GM19239 (cell line): ENCODE measurements at regions not wholly inside any gene's neighbourhood (a gene's known extent, or its start where the extent isn't known, plus 50 kb on each side); places are given as distances from the start of the nearest gene placed in this dataset.
"Not testable (repeated sequence)": the region's sequence is repeated elsewhere in the genome, so short reads cannot be mapped to it uniquely, and the experiment has no call there.

Experiments used
- DNase-seq: peaks from one replicate; pipeline ENCODE4 v3.0.0; 2011; ENCODE audit warnings: low spot score; ENCODE audit not compliant: insufficient read length
- FAIRE-seq: peaks from 2 replicates; lab custom pipeline; 2011; peaks lifted over from hg19 to GRCh38; lab: Jason Lieb, UNC

GRCh38 chr5:93682471-93683404 is 58.7 kb downstream of the POU5F2 start:
- not testable (repeated sequence) for FAIRE-seq

GRCh38 chr5:93681432-93681831 is 60.0 kb downstream of the POU5F2 start:
- FAIRE-seq: no peak
- no peak for DNase-seq

More at GRCh38 chr5:93682471-93683404, 58.7 kb downstream of the POU5F2 start:
- not testable (repeated sequence) for DNase-seq

GRCh38 chr5:93677359-93677891 is 64.0 kb downstream of the POU5F2 start:
- FAIRE-seq: no peak
- DNase-seq: no peak

- DNase-seq (no peak), FAIRE-seq (peak; percentile 66)
These were observed 64.7 kb downstream of the POU5F2 start for GRCh38 chr5:93676704-93677103.

DNA sequence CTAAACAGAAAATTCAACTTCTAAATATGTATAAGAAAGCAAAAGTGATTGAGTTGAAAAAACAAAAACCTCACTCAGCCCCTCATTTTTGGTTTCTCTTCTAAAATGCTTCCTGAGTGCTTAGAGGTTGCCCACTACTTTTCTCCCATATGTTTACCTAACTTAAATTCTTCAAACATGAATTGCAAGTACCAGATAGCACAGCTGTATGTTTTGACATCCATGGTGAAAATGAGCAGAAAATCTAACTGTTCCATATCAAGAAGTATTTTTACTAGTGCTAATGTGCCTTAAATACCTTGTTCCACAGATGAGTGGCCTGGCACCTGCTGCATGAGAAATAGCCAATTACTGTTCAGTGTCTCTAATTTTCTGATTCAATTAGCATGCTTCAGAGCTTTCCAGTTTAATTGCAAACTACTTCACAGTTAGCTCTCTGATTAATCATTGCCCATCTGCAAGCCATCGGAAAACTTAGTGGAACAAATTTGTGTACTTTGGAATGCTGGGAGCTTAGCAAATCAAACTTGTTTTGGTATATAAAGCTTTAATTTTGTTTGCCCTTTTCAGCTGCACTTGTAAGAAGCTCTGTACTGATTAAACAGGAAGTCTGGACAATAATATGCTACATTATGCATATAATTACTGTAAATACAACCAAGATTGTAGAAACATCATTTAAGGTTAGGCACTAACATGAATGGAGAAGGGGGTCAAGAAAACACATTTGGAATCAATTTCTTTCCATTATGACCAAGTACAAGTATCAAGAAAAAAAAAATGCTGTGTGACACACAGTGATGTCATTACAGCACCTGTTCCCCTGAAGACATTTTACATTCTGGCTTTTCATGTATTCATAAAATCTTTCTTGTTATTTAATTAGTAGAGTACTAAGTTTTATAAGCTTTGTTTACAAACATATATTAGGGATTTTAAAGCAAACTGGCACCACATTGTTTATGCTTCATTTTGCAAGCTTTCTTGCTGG is 65.6 kb downstream of the POU5F2 start:
- no peak for FAIRE-seq
- no peak for DNase-seq

DNA sequence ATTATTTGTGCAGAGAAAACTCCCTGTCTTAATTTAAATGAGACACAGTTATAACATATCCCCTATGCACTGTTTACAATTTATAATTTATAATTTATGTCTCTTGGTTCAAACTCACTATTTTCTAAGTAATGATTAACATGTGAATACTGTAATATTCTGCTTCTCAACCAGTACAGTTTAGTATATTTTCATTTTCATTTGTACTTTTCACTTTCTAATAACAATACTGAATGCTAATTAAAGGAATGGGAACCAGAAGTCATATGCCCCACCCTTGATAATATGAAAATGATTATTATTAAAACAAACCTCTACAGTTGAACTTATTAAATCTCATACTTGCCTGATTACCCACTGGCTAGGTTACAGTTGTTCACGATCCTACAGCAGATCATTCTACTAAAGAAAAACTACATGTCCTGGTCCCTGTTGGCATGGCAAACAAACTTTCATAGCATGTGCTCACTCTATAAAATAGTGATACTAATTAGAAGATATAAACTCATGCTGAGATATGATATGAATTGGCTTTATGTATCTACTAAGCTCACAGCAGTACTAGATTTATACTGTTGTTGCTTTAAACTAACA is 66.4 kb downstream of the POU5F2 start:
- FAIRE-seq: no peak
- no peak for DNase-seq

- FAIRE-seq: no peak
- no peak for DNase-seq
These were observed 67.3 kb downstream of the POU5F2 start for GRCh38 chr5:93674138-93674537.

DNA sequence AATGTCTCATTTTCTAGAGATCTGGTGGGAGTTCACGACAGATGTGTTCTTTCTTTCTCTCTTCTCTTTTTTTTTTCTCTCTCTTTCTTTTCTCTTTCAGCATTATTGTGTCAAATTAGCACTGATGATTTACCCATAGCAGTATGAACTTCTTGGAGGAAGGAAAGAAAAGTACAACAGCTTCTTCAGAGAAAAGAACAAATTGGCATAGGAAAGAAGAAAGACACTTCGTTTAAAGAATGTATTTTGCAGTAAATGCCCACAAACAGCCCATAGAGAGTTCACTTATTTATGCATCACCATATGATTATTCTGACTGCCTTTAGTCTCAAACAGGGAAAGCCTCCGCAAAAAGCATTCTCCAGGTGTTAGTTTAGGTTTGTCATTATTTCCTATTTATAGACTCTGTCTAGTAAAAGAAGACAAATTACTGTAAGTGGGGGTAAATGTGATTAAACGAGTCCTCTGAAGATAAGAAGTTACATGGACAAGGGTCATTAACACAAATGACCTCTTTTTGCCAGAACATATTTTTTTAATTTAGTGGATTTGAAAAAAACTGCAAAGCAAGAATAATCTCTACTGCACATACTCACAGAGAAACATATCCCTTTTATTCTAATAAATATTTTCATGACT is 68.0 kb downstream of the POU5F2 start:
- DNase-seq: no peak
- no peak for FAIRE-seq

DNA sequence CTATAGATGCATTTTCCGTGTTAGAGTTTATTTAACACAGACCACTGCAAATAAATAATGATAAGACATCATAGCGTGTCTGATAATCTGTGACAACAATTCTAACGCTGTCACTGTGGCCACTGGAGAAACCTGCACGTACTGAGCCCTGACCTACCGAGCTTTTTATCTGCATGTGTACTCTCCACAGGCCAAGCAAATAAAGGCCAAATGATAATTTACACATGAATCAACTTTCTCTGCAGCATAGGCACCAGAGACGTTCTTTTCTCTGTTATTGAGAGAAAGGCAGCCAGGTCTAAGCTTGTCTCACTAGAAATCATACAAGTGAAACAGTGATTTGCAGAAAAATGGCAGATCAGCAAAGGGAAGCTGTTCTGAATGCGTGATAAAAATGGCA is 75.8 kb downstream of the POU5F2 start:
- no peak for FAIRE-seq
- no peak for DNase-seq

- no peak for FAIRE-seq
- no peak for DNase-seq
These were observed 77.7 kb downstream of the NR2F1 start for GRCh38 chr5:93660677-93661076.

GRCh38 chr5:93658044-93658443 is 75.0 kb downstream of the NR2F1 start:
- DNase-seq (no peak), FAIRE-seq (no peak)

DNA sequence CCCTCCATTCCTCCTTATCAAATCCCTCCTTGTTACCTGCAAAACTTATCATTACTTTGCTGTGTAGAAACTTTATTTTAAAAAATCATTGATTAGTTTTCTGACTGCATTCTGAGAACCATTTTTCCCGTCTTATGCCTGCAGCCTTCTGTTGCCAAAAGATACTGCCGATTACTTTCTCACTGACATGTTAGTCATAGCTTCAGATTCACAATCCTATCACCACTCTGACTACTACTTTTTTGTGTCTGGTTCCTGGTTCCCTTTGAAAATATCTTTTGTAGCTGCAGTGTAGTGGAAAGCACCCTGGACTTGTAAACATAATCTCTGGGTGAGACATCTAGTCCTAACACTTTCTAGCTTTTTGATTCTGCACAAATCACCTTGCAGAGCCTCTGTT is 71.7 kb downstream of the NR2F1 start:
- FAIRE-seq (no peak), DNase-seq (no peak)

DNA sequence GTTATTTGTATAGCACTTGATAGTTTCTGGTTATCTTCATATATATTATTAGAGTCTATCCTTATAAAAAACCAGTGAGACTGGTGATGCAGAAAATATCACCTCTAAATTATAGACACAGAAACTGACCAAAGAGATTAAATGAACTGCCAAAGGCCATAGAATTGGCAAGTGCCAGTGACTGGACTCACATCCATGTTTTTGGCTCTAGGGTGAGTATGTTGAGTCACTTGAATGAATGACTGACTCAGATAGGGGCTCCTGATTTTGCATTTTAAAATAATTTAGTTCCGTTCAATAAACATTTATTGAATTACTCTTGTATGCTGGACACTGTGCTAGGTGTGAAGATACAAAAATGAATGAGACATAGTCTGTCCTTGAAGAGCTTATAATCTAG is 70.7 kb downstream of the NR2F1 start:
- no peak for DNase-seq
- no peak for FAIRE-seq

DNA sequence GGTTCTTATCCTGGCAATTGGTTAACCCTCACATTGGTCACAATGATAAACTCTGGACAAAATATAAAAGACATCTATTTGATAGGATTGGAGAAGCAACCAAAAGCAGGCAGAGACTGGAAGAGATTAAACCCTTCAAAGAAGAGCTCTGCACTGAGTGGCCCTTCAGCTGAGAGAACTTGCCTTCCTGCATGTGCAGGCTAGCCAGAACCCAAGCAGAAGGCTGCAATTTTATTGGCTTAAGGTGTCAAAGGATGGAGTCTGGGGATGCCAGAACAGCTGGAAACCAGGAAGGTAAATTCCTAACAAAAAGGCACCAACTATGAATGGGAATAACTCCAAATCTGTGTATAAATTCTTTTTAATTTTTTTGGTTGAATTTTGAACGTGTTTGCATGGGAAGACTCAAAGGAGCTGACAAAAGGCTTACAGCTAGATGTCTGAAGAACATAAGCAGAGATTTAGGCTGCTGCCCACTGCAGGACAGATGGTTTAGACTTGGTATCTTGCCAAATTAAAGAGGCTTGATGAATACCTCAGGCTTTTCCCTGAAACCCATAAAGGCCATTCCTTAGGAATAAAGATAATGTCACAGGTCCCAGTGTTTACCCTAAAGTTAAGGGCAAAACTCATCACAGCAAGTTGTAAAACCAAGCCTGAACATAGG is 66.3 kb downstream of the NR2F1 start:
- DNase-seq (no peak), FAIRE-seq (no peak)

DNA sequence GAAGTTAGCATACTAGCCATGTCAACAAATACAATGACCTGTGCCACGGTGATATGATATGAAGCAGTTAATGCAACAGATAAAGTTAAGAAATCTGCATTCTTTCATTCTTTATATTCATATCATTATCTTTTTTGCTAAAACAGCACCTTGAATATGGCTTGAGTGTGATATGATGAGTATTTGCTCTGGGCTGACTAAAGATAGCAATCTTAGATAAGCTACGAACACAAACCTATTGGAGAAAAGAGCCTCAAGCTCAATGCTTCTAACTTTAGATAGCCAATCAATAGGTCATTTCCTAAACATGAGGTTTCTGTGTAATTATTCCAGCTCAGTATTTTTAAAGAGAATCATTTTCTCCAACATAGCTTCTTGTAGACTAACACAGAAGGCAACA is 61.7 kb downstream of the NR2F1 start:
- FAIRE-seq (no peak), DNase-seq (no peak)
